ENCODE measurements at regions not wholly inside any gene's neighbourhood (a gene's known extent, or its start where the extent isn't known, plus 50 kb on each side); places are given as distances from the start of the nearest gene placed in this dataset.
"Not testable (repeated sequence)": the region's sequence is repeated elsewhere in the genome, so short reads cannot be mapped to it uniquely, and the experiment has no call there.

DNA sequence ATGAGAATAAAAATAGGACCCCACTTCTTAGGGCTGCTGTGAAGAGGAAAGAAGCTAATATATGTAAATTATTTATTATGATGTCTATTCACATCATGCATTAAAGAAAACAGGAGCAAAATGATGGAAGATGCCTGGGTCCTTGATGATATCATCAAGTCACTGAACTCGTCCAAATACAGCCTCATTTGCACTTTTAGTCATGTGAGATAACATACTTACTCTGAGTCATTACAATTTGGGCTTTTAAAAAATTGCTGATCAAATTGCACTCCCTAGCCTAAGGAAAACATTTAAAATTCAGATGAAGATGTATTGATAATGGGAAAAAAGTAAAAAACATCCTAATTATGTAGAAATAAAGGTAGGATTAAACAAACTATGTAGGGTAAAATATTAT, 302.7 kb upstream of the CCL2 start:
- H3K4me1 ChIP-seq: no peaks in the 10 kb centered on the region
- H3K27me3 ChIP-seq: peaks cover 0 to 6% (median 0%) of the 10 kb centered on the region in 9 donors
- TF ChIP-seq, protein P1, sequence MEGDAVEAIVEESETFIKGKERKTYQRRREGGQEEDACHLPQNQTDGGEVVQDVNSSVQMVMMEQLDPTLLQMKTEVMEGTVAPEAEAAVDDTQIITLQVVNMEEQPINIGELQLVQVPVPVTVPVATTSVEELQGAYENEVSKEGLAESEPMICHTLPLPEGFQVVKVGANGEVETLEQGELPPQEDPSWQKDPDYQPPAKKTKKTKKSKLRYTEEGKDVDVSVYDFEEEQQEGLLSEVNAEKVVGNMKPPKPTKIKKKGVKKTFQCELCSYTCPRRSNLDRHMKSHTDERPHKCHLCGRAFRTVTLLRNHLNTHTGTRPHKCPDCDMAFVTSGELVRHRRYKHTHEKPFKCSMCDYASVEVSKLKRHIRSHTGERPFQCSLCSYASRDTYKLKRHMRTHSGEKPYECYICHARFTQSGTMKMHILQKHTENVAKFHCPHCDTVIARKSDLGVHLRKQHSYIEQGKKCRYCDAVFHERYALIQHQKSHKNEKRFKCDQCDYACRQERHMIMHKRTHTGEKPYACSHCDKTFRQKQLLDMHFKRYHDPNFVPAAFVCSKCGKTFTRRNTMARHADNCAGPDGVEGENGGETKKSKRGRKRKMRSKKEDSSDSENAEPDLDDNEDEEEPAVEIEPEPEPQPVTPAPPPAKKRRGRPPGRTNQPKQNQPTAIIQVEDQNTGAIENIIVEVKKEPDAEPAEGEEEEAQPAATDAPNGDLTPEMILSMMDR (IDR thresholded peaks at IDR 0.05): no peak
- no peak for TF ChIP-seq POLR2A (IDR thresholded peaks at IDR 0.05)
- H3K27ac ChIP-seq: no peak overlapping the region
- H3K9me3 ChIP-seq: no peaks in the 10 kb centered on the region
- ATAC-seq (no peak), DNase-seq (no peak)
- intact Hi-C loops (cut with DNase I): loop anchor here in 1 of 10 donors (10.0 kb wide), 1 partner anchor 58 kb away; no protein-coding TSS in a partner anchor
- WGBS, 4 donors: 48 to 59% (median 55%) methylated on average over 1 of the region's 1 CpG
- H3K4me3 ChIP-seq: no peak overlapping the region
- no peaks in the 10 kb centered on the region for H3K36me3 ChIP-seq

DNA sequence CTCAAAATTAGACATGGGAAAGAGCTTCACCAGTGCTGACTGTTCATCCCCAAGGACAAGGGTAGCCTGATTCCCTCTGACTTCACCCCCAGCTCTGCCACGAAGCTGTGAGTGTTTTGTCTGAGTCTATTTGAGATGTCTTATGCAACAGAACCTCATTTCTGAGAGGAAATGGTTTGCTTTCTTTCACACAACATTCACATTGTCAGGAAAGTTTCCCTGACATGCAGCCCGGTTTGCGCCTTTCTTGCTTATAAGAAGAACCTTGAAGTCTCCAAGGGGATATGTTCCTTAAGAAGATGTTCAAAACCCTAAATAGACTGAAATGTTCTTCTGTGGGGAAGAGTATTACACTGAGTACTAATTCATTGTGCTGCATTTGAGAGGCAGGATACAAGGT, 300.5 kb upstream of the CCL2 start:
- Histone ChIP-seq H3K4me1 (no peaks in the 10 kb centered on the region), H3K27me3 (peaks cover 0 to 6% (median 0%) of the 10 kb centered on the region in 9 donors), H3K36me3 (no peaks in the 10 kb centered on the region), H3K4me3 (no peak overlapping the region), H3K9me3 (peaks cover 0 to 3% (median 0%) of the 10 kb centered on the region in 12 donors), H3K27ac (no peak overlapping the region)
- no peak for ATAC-seq
- TF ChIP-seq, protein P1 (IDR thresholded peaks at IDR 0.05): no peak
- no peak for TF ChIP-seq POLR2A (IDR thresholded peaks at IDR 0.05)
- intact Hi-C loops (cut with DNase I): loop anchor here in 1 of 10 donors (10.0 kb wide), 1 partner anchor 60 kb away; no protein-coding TSS in a partner anchor
- no peak for DNase-seq
- 77 to 87% (median 83%) methylated on average over 3 of the region's 3 CpGs for WGBS, 4 donors

DNA sequence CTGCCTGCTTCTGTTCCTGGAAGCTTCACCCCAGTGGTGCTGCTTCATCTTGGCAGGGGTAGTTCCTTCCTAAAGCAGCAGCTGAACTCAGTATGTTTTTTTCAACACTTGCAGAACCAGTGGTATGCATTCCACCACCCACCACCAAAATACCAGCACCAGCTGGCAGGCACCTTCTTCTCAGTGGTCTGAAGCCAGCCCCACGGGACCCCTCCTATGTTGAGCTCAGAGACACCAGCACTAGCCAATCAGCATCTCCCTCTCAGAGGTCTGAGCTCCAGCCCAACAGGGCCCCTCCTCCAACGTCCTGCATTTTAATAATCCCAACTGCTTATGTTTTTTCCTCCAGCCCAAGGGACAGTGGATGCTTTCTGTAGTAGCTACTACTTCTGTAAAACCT, 299.6 kb upstream of the CCL2 start:
- H3K9me3 ChIP-seq: peaks cover 0 to 3% (median 0%) of the 10 kb centered on the region in 12 donors
- no peak overlapping the region for H3K27ac ChIP-seq
- WGBS, 4 donors: 41 to 58% (median 45%) methylated on average over 2 of the region's 2 CpGs
- H3K36me3 ChIP-seq: no peaks in the 10 kb centered on the region
- H3K27me3 ChIP-seq: peaks cover 0 to 5% (median 0%) of the 10 kb centered on the region in 9 donors
- intact Hi-C loops (cut with DNase I): loop anchor here in 1 of 10 donors (10.0 kb wide), 1 partner anchor 61 kb away; no protein-coding TSS in a partner anchor
- DNase-seq: no peak
- H3K4me1 ChIP-seq: no peaks in the 10 kb centered on the region
- no peak for ATAC-seq
- no peak overlapping the region for H3K4me3 ChIP-seq
- TF ChIP-seq POLR2A (IDR thresholded peaks at IDR 0.05): no peak
- TF ChIP-seq, protein P1 (IDR thresholded peaks at IDR 0.05): no peak

DNA sequence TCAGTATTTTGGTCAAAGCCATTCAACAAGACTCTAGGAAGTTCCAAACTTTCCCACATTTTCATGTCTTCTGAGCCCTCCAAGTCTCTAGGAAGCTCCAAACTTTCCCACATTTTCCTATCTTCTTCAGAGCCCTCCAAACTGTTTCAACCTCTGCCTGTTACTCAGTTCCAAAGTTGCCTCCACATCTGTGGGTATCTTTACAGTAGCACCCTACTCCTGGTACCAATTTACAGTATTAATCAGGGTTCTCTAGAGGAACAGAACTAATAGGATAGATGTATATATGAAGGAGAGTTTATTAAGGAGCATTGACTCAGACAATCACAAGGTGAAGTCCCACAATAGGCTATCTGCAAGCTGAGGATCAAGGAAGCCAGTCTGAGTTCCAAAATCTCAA, 296.0 kb upstream of the CCL2 start:
- H3K27ac ChIP-seq, H3K27me3 ChIP-seq, H3K4me3 ChIP-seq, H3K9me3 ChIP-seq, H3K36me3 ChIP-seq, H3K4me1 ChIP-seq, DNase-seq, ATAC-seq: not testable (repeated sequence)
- intact Hi-C loops (cut with DNase I): loop anchor here in 1 of 10 donors (10.0 kb wide), 1 partner anchor 64 kb away; no protein-coding TSS in a partner anchor

All from heart left ventricle (tissue), 16 donors.